Activated naive CD4-positive, alpha-beta T cell treated with anti-CD3 and anti-CD28 coated beads for 36 hours (primary cell): ENCODE measurements at regions not wholly inside any gene's neighbourhood (a gene's known extent, or its start where the extent isn't known, plus 50 kb on each side); places are given as distances from the start of the nearest gene placed in this dataset.
"Not testable (repeated sequence)": the region's sequence is repeated elsewhere in the genome, so short reads cannot be mapped to it uniquely, and the experiment has no call there.

ENCODE experiments used
- CTCF ChIA-PET: fragments of 350-600 bp; sonication (Branson Sonifier 250); formaldehyde crosslinking; loops from one replicate; lab custom pipeline; 2021; ENCODE audit warnings: antibody characterized with exemption; lab: Charles Lee
- DNase-seq: peaks from one replicate; pipeline ENCODE4 v3.0.0-alpha.2; 2020
- H3K27ac Mint-ChIP-seq: one replicate; pipeline ENCODE4 v1.8.0; 2021; ENCODE audit warnings: mild to moderate bottlenecking, mixed read lengths
- H3K27me3 Mint-ChIP-seq: one replicate; pipeline ENCODE4 v1.8.0; 2021; ENCODE audit warnings: low read depth, mixed read lengths
- H3K36me3 Mint-ChIP-seq: one replicate; pipeline ENCODE4 v1.8.0; 2021; ENCODE audit warnings: low read depth, mixed read lengths
- H3K4me1 Mint-ChIP-seq: one replicate; pipeline ENCODE4 v1.8.0; 2021; ENCODE audit warnings: low read depth, mixed read lengths
- H3K4me3 Mint-ChIP-seq: one replicate; pipeline ENCODE4 v1.8.0; 2021; ENCODE audit warnings: mild to moderate bottlenecking, moderate library complexity, mixed read lengths
- H3K9me3 Mint-ChIP-seq: one replicate; pipeline ENCODE4 v1.8.0; 2021; ENCODE audit warnings: mixed read lengths
- intact Hi-C: fragments of 100-400 bp; cut with micrococcal nuclease; formaldehyde crosslinking; loops from one replicate; pipeline ENCODE4 v1.15.1; 2023

GRCh38 chr10:90988802-90989201 is 67.9 kb upstream of the ANKRD1 start:
- no peaks in the 10 kb centered on the region for H3K9me3 Mint-ChIP-seq
- no peaks in the 10 kb centered on the region for H3K27me3 Mint-ChIP-seq
- H3K4me1 Mint-ChIP-seq, result peaks cover 1% of the 10 kb centered on the region
- CTCF ChIA-PET, result interaction anchor here (1.2 kb wide), 1 partner anchor 12 kb away, joined by 3 read pairs; no protein-coding TSS in a partner anchor
- H3K4me3 Mint-ChIP-seq, result no peak overlapping the region
- H3K27ac Mint-ChIP-seq, result no peak overlapping the region
- no peaks in the 10 kb centered on the region for H3K36me3 Mint-ChIP-seq
- no peak for DNase-seq
- intact Hi-C loops, result no loop called here

GRCh38 chr10:90989378-90989777 is 68.5 kb upstream of the ANKRD1 start:
- Mint-ChIP-seq H3K27me3 (no peaks in the 10 kb centered on the region), H3K27ac (no peak overlapping the region), H3K4me3 (no peak overlapping the region), H3K4me1 (no peaks in the 10 kb centered on the region), H3K9me3 (no peaks in the 10 kb centered on the region), H3K36me3 (no peaks in the 10 kb centered on the region)
- CTCF ChIA-PET, result no interaction called here
- intact Hi-C loops, result no loop called here
- no peak for DNase-seq

GRCh38 chr10:90992462-90992861 is 71.6 kb upstream of the ANKRD1 start:
- H3K27me3 Mint-ChIP-seq, result peaks cover 3% of the 10 kb centered on the region
- CTCF ChIA-PET, result interaction anchor here (0.7 kb wide), 1 partner anchor 122 kb away, joined by 4 read pairs; no protein-coding TSS in a partner anchor
- intact Hi-C loops, result no loop called here
- H3K27ac Mint-ChIP-seq, result no peak overlapping the region
- no peaks in the 10 kb centered on the region for H3K9me3 Mint-ChIP-seq
- H3K36me3 Mint-ChIP-seq, result no peaks in the 10 kb centered on the region
- DNase-seq, result no peak
- no peak overlapping the region for H3K4me3 Mint-ChIP-seq
- H3K4me1 Mint-ChIP-seq, result no peaks in the 10 kb centered on the region

GRCh38 chr10:90993340-90993739 is 72.5 kb upstream of the ANKRD1 start:
- intact Hi-C loops, result no loop called here
- no peak for DNase-seq
- Mint-ChIP-seq H3K27ac (no peak overlapping the region), H3K27me3 (peaks cover 3% of the 10 kb centered on the region), H3K4me1 (no peaks in the 10 kb centered on the region), H3K4me3 (no peak overlapping the region), H3K36me3 (no peaks in the 10 kb centered on the region), H3K9me3 (no peaks in the 10 kb centered on the region)
- CTCF ChIA-PET, result no interaction called here

GRCh38 chr10:90997670-90998069 is 76.8 kb upstream of the ANKRD1 start:
- H3K4me3 Mint-ChIP-seq, result no peak overlapping the region
- intact Hi-C loops, result no loop called here
- CTCF ChIA-PET, result no interaction called here
- H3K27ac Mint-ChIP-seq, result no peak overlapping the region
- peaks cover 3% of the 10 kb centered on the region for H3K27me3 Mint-ChIP-seq
- H3K4me1 Mint-ChIP-seq, result no peaks in the 10 kb centered on the region
- H3K36me3 Mint-ChIP-seq, result no peaks in the 10 kb centered on the region
- no peaks in the 10 kb centered on the region for H3K9me3 Mint-ChIP-seq
- DNase-seq, result no peak

- no peaks in the 10 kb centered on the region for H3K9me3 Mint-ChIP-seq
- no peak overlapping the region for H3K4me3 Mint-ChIP-seq
- intact Hi-C loops, result no loop called here
These were observed 78.0 kb upstream of the ANKRD1 start for GRCh38 chr10:90998733-90999511.

GRCh38 chr10:90999512-91000172 is 78.8 kb upstream of the ANKRD1 start:
- H3K27me3 Mint-ChIP-seq, result peaks cover 3% of the 10 kb centered on the region
- intact Hi-C loops, result loop anchor here (10.0 kb wide), 1 partner anchor 905 kb away; the partner anchor contains the start of gene FGFBP3
- H3K4me1 Mint-ChIP-seq, result peaks cover under 1% of the 10 kb centered on the region
- H3K36me3 Mint-ChIP-seq, result no peaks in the 10 kb centered on the region
- no peaks in the 10 kb centered on the region for H3K9me3 Mint-ChIP-seq
- no peak overlapping the region for H3K27ac Mint-ChIP-seq
- CTCF ChIA-PET, result interaction anchor here (0.6 to 1.4 kb wide), 5 partner anchors 103 to 299 kb away, joined by 3 to 7 read pairs (median 3); no protein-coding TSS in a partner anchor
- no peak overlapping the region for H3K4me3 Mint-ChIP-seq
- DNase-seq, result no peak

More at GRCh38 chr10:90998733-90999511, 78.0 kb upstream of the ANKRD1 start:
- Mint-ChIP-seq H3K4me1 (no peaks in the 10 kb centered on the region), H3K27me3 (peaks cover 3% of the 10 kb centered on the region), H3K36me3 (no peaks in the 10 kb centered on the region), H3K27ac (no peak overlapping the region)
- CTCF ChIA-PET, result interaction anchor here (0.8 kb wide), 1 partner anchor 300 kb away, joined by 3 read pairs; no protein-coding TSS in a partner anchor
- no peak for DNase-seq

- Mint-ChIP-seq H3K4me1 (peaks cover 9% of the 10 kb centered on the region), H3K27ac (no peak overlapping the region), H3K27me3 (peaks cover 3% of the 10 kb centered on the region), H3K9me3 (no peaks in the 10 kb centered on the region), H3K4me3 (no peak overlapping the region), H3K36me3 (no peaks in the 10 kb centered on the region)
- CTCF ChIA-PET, result interaction anchor here (0.6 to 1.4 kb wide), 7 partner anchors 12 to 252 kb away, joined by 3 to 7 read pairs (median 3); no protein-coding TSS in a partner anchor
- intact Hi-C loops, result loop anchor here (10.0 kb wide), 1 partner anchor 904 kb away; the partner anchor contains the start of gene FGFBP3
- no peak for DNase-seq
These were observed 79.6 kb upstream of the ANKRD1 start for GRCh38 chr10:91000470-91000869.

- CTCF ChIA-PET, result interaction anchor here (0.6 to 1.4 kb wide), 5 partner anchors 12 to 252 kb away, joined by 3 to 7 read pairs (median 3); no protein-coding TSS in a partner anchor
- Mint-ChIP-seq H3K9me3 (no peaks in the 10 kb centered on the region), H3K4me3 (no peak overlapping the region), H3K27me3 (no peaks in the 10 kb centered on the region), H3K4me1 (peaks cover 11% of the 10 kb centered on the region), H3K36me3 (no peaks in the 10 kb centered on the region), H3K27ac (no peak overlapping the region)
- DNase-seq, result no peak
- intact Hi-C loops, result loop anchor here (10.0 kb wide), 1 partner anchor 904 kb away; the partner anchor contains the start of gene FGFBP3
These were observed 80.1 kb upstream of the ANKRD1 start for GRCh38 chr10:91000985-91001384.

- CTCF ChIA-PET, result interaction anchor here (0.9 to 5.9 kb wide), 3 partner anchors 91 to 248 kb away, joined by 3 to 161 read pairs (median 5); no protein-coding TSS in a partner anchor
- intact Hi-C loops, result loop anchor here (10.0 kb wide), 1 partner anchor 902 kb away; the partner anchor contains the start of gene FGFBP3
- no peaks in the 10 kb centered on the region for H3K27me3 Mint-ChIP-seq
- no peaks in the 10 kb centered on the region for H3K9me3 Mint-ChIP-seq
- no peak overlapping the region for H3K27ac Mint-ChIP-seq
- peaks cover 25% of the 10 kb centered on the region for H3K4me1 Mint-ChIP-seq
- no peak overlapping the region for H3K4me3 Mint-ChIP-seq
- no peak for DNase-seq
- H3K36me3 Mint-ChIP-seq, result no peaks in the 10 kb centered on the region
These were observed 81.8 kb upstream of the ANKRD1 start for GRCh38 chr10:91002656-91003055.

GRCh38 chr10:91003379-91003778 is 82.5 kb upstream of the ANKRD1 start:
- intact Hi-C loops, result loop anchor here (10.0 kb wide), 1 partner anchor 901 kb away; the partner anchor contains the start of gene FGFBP3
- H3K4me1 Mint-ChIP-seq, result peaks cover 31% of the 10 kb centered on the region
- H3K9me3 Mint-ChIP-seq, result not testable (repeated sequence)

GRCh38 chr10:91005276-91005675 is 84.4 kb upstream of the ANKRD1 start:
- peaks cover 31% of the 10 kb centered on the region for H3K4me1 Mint-ChIP-seq
- peak; percentile 36 for DNase-seq
- not testable (repeated sequence) for H3K9me3 Mint-ChIP-seq, H3K4me3 Mint-ChIP-seq, H3K27me3 Mint-ChIP-seq, H3K36me3 Mint-ChIP-seq, H3K27ac Mint-ChIP-seq
- intact Hi-C loops, result loop anchor here (10.0 kb wide), 1 partner anchor 900 kb away; the partner anchor contains the start of gene FGFBP3
- CTCF ChIA-PET, result interaction anchor here (0.8 to 5.9 kb wide), 28 partner anchors 10 to 406 kb away, joined by 3 to 161 read pairs (median 6); no protein-coding TSS in a partner anchor

More at GRCh38 chr10:91003379-91003778, 82.5 kb upstream of the ANKRD1 start:
- H3K36me3 Mint-ChIP-seq, H3K4me3 Mint-ChIP-seq, H3K27me3 Mint-ChIP-seq, H3K27ac Mint-ChIP-seq, DNase-seq: not testable (repeated sequence)
- CTCF ChIA-PET, result interaction anchor here (0.9 to 5.9 kb wide), 3 partner anchors 92 to 247 kb away, joined by 3 to 161 read pairs (median 5); no protein-coding TSS in a partner anchor
